GM12891 (cell line): ENCODE measurements at regions not wholly inside any gene's neighbourhood (a gene's known extent, or its start where the extent isn't known, plus 50 kb on each side); places are given as distances from the start of the nearest gene placed in this dataset.

Experiments
- POLR2A ChIP-seq: IDR thresholded peaks from 2 replicates; pipeline ENCODE4 v1.6.1; 2011; ENCODE audit warnings: low read depth, low read length, control low read depth
- POLR2AphosphoS5 ChIP-seq: IDR thresholded peaks from 2 replicates; pipeline ENCODE4 v1.6.1; 2011; ENCODE audit warnings: low read depth, low read length, control low read depth
- POU2F2 ChIP-seq: IDR thresholded peaks from 2 replicates; pipeline ENCODE4 v1.6.1; 2011; ENCODE audit warnings: low read depth, mild to moderate bottlenecking, control low read depth, low read length, moderate library complexity
- TAF1 ChIP-seq: IDR thresholded peaks from 2 replicates; pipeline ENCODE4 v1.6.1; 2011; ENCODE audit warnings: low read depth, low read length, control low read depth

DNA sequence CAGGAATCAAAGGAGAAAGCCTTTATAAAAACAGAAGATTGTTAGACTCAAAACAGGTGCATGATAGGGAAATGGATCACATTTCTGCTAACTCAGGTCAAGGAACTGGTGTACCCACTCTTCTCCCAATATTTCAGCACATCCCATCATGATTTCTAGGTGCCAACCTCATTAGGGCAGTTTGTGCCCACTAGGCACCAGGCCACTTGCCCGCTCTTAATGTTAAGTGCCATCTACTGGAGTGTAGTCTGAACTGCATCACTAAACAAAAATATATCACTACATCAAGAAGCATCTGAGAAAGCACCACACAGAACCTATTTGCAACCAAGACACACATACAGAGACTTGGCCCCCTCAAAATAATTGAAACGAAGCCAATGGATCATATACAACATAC is 140.4 kb upstream of the GRID2 start:
- TF ChIP-seq POLR2AphosphoS5 = no peak
- TF ChIP-seq TAF1 = no peak
- TF ChIP-seq POLR2A = no peak
- no peak for TF ChIP-seq POU2F2
